ENCODE measurements at regions not wholly inside any gene's neighbourhood (a gene's known extent, or its start where the extent isn't known, plus 50 kb on each side); places are given as distances from the start of the nearest gene placed in this dataset.

GRCh38 chr13:106238690-106239089, 296.8 kb downstream of the EFNB2 start:
- no peak for DNase-seq (ENCODE audit: low read depth in 3 of 3)

GRCh38 chr13:106234636-106235035, 300.8 kb downstream of the EFNB2 start:
- no peak for DNase-seq (ENCODE audit: low read depth in 3 of 3)

GRCh38 chr13:106233134-106233735, 302.2 kb downstream of the EFNB2 start:
- DNase-seq (ENCODE audit: low read depth in 3 of 3) = no peak

GRCh38 chr13:106232681-106233080, 302.8 kb downstream of the EFNB2 start:
- DNase-seq (ENCODE audit: low read depth in 3 of 3) = no peak

GRCh38 chr13:106230450-106230849, 305.0 kb downstream of the EFNB2 start:
- no peak for DNase-seq (ENCODE audit: low read depth in 3 of 3)

- DNase-seq (ENCODE audit: low read depth in 3 of 3) = no peak
Observed at GRCh38 chr13:106225126-106225525, 310.3 kb downstream of the EFNB2 start.

GRCh38 chr13:106220211-106220610, 315.3 kb downstream of the EFNB2 start:
- no peak for DNase-seq (ENCODE audit: low read depth in 3 of 3)

- DNase-seq (ENCODE audit: low read depth in 3 of 3) = no peak
Observed at GRCh38 chr13:106213028-106213757, 322.3 kb downstream of the EFNB2 start.

GRCh38 chr13:106212386-106213010, 323.0 kb downstream of the EFNB2 start:
- DNase-seq (ENCODE audit: low read depth in 3 of 3) = no peak

GRCh38 chr13:106210324-106210723, 325.1 kb downstream of the EFNB2 start:
- no peak for DNase-seq (ENCODE audit: low read depth in 3 of 3)

GRCh38 chr13:106205871-106206270, 329.6 kb downstream of the EFNB2 start:
- DNase-seq (ENCODE audit: low read depth in 3 of 3) = no peak

GRCh38 chr13:106197496-106197895, 338.0 kb downstream of the EFNB2 start:
- no peak for DNase-seq (ENCODE audit: low read depth in 3 of 3)

GRCh38 chr13:106187501-106188095, 347.9 kb downstream of the EFNB2 start:
- DNase-seq (ENCODE audit: low read depth in 3 of 3) = no peak

- DNase-seq (ENCODE audit: low read depth in 3 of 3) = no peak
Observed at GRCh38 chr13:106187101-106187500, 348.4 kb downstream of the EFNB2 start.

GRCh38 chr13:106186366-106187030, 349.0 kb downstream of the EFNB2 start:
- no peak for DNase-seq (ENCODE audit: low read depth in 3 of 3)

GRCh38 chr13:106184790-106185189, 350.7 kb downstream of the EFNB2 start:
- DNase-seq (ENCODE audit: low read depth in 3 of 3) = no peak

GRCh38 chr13:106183410-106184065, 351.9 kb downstream of the EFNB2 start:
- no peak for DNase-seq (ENCODE audit: low read depth in 3 of 3)

GRCh38 chr13:106182404-106182803, 353.1 kb downstream of the EFNB2 start:
- no peak for DNase-seq (ENCODE audit: low read depth in 3 of 3)

- DNase-seq (ENCODE audit: low read depth in 3 of 3) = no peak
Observed at GRCh38 chr13:106178816-106179215, 356.6 kb downstream of the EFNB2 start.

- no peak for DNase-seq (ENCODE audit: low read depth in 3 of 3)
Observed at GRCh38 chr13:106177146-106177545, 358.3 kb downstream of the EFNB2 start.

- no peak for DNase-seq (ENCODE audit: low read depth in 3 of 3)
Observed at GRCh38 chr13:106176117-106176516, 359.3 kb downstream of the EFNB2 start.

Data from stimulated activated CD4-positive, alpha-beta T cell treated with anti-CD3 and anti-CD28 coated beads, TNF-alpha, amount 100 ng/mL, for 48 hours (primary cell).